HG03571 (cell line): ENCODE measurements at regions not wholly inside any gene's neighbourhood (a gene's known extent, or its start where the extent isn't known, plus 50 kb on each side); places are given as distances from the start of the nearest gene placed in this dataset.

ENCODE experiments used
- ATAC-seq: cut with Tn5 transposase; IDR thresholded peaks from one replicate; pipeline ENCODE4 v1.9.1; 2021; ENCODE audit not compliant: unreplicated experiment

GRCh38 chr5:61686491-61687257 lies 354.6 kb downstream of the ZSWIM6 start:
- no peak for ATAC-seq

- ATAC-seq = no peak
These were observed 355.3 kb downstream of the ZSWIM6 start for GRCh38 chr5:61687371-61687770.

GRCh38 chr5:61689153-61689846 lies 357.2 kb downstream of the ZSWIM6 start:
- ATAC-seq = no peak

GRCh38 chr5:61697809-61698558 lies 365.9 kb downstream of the ZSWIM6 start:
- no peak for ATAC-seq

- no peak for ATAC-seq
These were observed 370.0 kb downstream of the ZSWIM6 start for GRCh38 chr5:61701877-61702602.

- ATAC-seq = no peak
These were observed 370.7 kb downstream of the ZSWIM6 start for GRCh38 chr5:61702784-61703183.

GRCh38 chr5:61704289-61704688 lies 372.2 kb downstream of the ZSWIM6 start:
- ATAC-seq = no peak

- ATAC-seq = no peak
These were observed 374.7 kb downstream of the ZSWIM6 start for GRCh38 chr5:61706751-61707150.

- ATAC-seq = no peak
These were observed 387.1 kb downstream of the ZSWIM6 start for GRCh38 chr5:61719124-61719523.

GRCh38 chr5:61720829-61721228 lies 388.8 kb downstream of the ZSWIM6 start:
- ATAC-seq = no peak

GRCh38 chr5:61724102-61724501 lies 392.0 kb downstream of the ZSWIM6 start:
- ATAC-seq = no peak

- ATAC-seq = no peak
These were observed 396.2 kb downstream of the ZSWIM6 start for GRCh38 chr5:61728287-61728686.

- ATAC-seq = no peak
These were observed 398.8 kb downstream of the ZSWIM6 start for GRCh38 chr5:61730866-61731265.

- no peak for ATAC-seq
These were observed 399.3 kb downstream of the ZSWIM6 start for GRCh38 chr5:61731267-61731945.

- no peak for ATAC-seq
These were observed 399.9 kb downstream of the ZSWIM6 start for GRCh38 chr5:61731946-61732314.

- ATAC-seq = no peak
These were observed 400.3 kb downstream of the ZSWIM6 start for GRCh38 chr5:61732369-61732768.

GRCh38 chr5:61732796-61733195 lies 400.7 kb downstream of the ZSWIM6 start:
- ATAC-seq = no peak

GRCh38 chr5:61734001-61734400 lies 401.9 kb downstream of the ZSWIM6 start:
- ATAC-seq = no peak

GRCh38 chr5:61734966-61735365 lies 402.9 kb downstream of the ZSWIM6 start:
- no peak for ATAC-seq

- no peak for ATAC-seq
These were observed 403.5 kb downstream of the ZSWIM6 start for GRCh38 chr5:61735531-61735930.

- no peak for ATAC-seq
These were observed 403.9 kb downstream of the ZSWIM6 start for GRCh38 chr5:61735995-61736394.
